ENCODE measurements at regions not wholly inside any gene's neighbourhood (a gene's known extent, or its start where the extent isn't known, plus 50 kb on each side); places are given as distances from the start of the nearest gene placed in this dataset.

GRCh38 chr7:156015237-156016020 lies 203.2 kb upstream of the SHH start:
- TF ChIP-seq CTCF (IDR thresholded peaks at IDR 0.05), result no peak
- no peak for TF ChIP-seq POLR2A (IDR thresholded peaks at IDR 0.05)

All from esophagus squamous epithelium (tissue), 4 donors.